Mesodermal cell (in vitro differentiated cells): ENCODE measurements at regions not wholly inside any gene's neighbourhood (a gene's known extent, or its start where the extent isn't known, plus 50 kb on each side); places are given as distances from the start of the nearest gene placed in this dataset.
"Not testable (repeated sequence)": the region's sequence is repeated elsewhere in the genome, so short reads cannot be mapped to it uniquely, and the experiment has no call there.

Source experiments
- H3K27ac ChIP-seq: 2 replicates; pipeline ENCODE4 v1.7.0; 2013; ENCODE audit warnings: mild to moderate bottlenecking, low read depth, low read length, moderate library complexity; ENCODE audit not compliant: severe bottlenecking
- H3K36me3 ChIP-seq: 2 replicates; pipeline ENCODE4 v1.7.1; 2013; ENCODE audit warnings: mild to moderate bottlenecking, low read length, moderate library complexity; ENCODE audit not compliant: control insufficient read depth, insufficient read depth
- H3K4me1 ChIP-seq: one replicate; pipeline ENCODE4 v1.7.1; 2013; ENCODE audit warnings: mild to moderate bottlenecking, low read length; ENCODE audit not compliant: insufficient read depth, control insufficient read depth, poor library complexity, severe bottlenecking
- H3K4me3 ChIP-seq: 2 replicates; pipeline ENCODE4 v1.7.0; 2013; ENCODE audit warnings: low read length, control low read depth, mild to moderate bottlenecking; ENCODE audit not compliant: insufficient read depth, poor library complexity, severe bottlenecking; ENCODE audit errors: extremely low read depth
- H3K9me3 ChIP-seq: 2 replicates; pipeline ENCODE4 v1.7.1; 2013; ENCODE audit warnings: mild to moderate bottlenecking, low read length, moderate library complexity; ENCODE audit not compliant: control insufficient read depth
- WGBS, 2 experiments: methylation state at CpG; one replicate each; pipeline ENCODE4 v1.1.5; 2013; ENCODE audit warnings: missing lambda C conversion rate in 2 of 2; ENCODE audit not compliant: insufficient coverage in 2 of 2; 5-methylcytosine and 5-hydroxymethylcytosine counted together

DNA sequence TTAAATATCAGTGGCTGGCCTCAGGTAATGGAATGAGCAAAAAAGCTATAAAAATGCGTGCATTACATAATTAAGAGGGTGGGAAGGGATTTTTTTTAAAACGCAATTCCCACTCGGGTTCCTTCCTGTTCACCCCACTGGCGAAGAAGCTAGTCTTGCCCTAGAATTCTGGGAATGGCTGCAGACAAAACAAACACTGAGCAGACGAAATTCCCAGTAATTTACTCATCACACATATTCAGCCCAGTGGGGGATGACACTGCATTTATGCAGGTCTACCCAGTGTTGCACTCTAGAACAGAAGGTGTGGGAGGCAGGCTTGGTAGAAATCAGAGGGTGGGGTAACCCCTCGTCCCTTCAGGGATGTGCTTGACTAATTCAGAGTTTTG is 2695.0 kb upstream of the DEFB115 start:
- Histone ChIP-seq H3K36me3 (no peaks in the 10 kb centered on the region), H3K9me3 (peaks cover 38% of the 10 kb centered on the region), H3K4me3 (no peak overlapping the region), H3K4me1 (no peaks in the 10 kb centered on the region), H3K27ac (peak overlapping the region; percentile 88)
- WGBS, 2 experiments: 53 to 78% methylated on average over 4 of the region's 6 CpGs

DNA sequence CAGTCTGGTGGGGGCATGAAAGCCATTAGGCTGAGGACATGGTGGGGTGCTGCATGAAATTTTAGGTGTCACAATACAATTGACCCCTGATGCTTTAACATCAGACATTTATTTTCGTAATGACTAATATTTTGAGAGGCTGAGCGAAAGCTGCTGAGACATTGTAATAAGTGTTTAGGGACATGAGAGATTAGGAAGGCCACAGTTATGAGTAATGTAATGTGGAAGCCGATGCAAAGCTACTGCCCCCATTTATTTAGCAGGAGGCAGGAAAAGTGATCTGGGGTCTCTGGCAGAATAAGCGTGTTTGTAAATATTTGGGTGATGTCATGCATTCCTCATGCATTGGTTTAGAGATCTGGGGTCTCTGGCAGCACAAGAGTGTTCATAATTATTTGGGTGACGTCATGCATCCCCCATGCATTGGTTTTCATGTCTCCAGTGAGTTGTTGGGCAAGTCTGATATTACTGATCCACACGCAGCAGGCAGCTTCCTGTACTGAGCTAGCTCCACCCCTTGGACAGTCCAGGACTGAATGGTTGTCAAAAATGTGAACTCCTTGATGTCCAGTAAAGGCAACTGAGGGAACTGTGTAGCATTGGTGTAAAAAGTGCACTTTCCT is 2694.5 kb upstream of the DEFB115 start:
- H3K9me3 ChIP-seq: peaks cover 39% of the 10 kb centered on the region
- peak overlapping the region; percentile 88 for H3K27ac ChIP-seq
- H3K36me3 ChIP-seq, H3K4me3 ChIP-seq, H3K4me1 ChIP-seq: not testable (repeated sequence)
- 60 to 65% methylated on average over 6 of the region's 6 CpGs for WGBS, 2 experiments

DNA sequence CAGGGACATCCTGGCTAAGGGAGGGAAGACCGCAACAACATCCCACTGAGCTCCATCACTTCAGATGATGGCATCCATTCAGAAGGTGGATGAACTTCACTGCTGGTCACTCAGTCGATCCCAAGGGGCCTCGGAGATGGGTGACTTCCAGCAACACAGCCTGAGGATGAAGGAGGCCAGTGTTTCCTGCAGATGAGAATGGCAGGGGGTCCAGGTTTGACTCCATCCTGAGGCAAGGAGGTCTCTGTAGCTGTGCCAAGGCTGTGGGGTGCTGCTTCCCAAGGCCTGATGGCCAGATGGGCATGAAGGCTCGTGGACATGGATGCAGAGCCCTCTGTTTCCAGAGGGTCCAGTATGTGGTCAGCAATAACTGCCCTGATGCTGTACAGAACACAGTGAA is 2693.4 kb upstream of the DEFB115 start:
- WGBS, 2 experiments: 55 to 64% methylated on average over 4 of the region's 4 CpGs
- not testable (repeated sequence) for H3K27ac ChIP-seq, H3K4me3 ChIP-seq, H3K4me1 ChIP-seq, H3K36me3 ChIP-seq
- peaks cover 41% of the 10 kb centered on the region for H3K9me3 ChIP-seq

DNA sequence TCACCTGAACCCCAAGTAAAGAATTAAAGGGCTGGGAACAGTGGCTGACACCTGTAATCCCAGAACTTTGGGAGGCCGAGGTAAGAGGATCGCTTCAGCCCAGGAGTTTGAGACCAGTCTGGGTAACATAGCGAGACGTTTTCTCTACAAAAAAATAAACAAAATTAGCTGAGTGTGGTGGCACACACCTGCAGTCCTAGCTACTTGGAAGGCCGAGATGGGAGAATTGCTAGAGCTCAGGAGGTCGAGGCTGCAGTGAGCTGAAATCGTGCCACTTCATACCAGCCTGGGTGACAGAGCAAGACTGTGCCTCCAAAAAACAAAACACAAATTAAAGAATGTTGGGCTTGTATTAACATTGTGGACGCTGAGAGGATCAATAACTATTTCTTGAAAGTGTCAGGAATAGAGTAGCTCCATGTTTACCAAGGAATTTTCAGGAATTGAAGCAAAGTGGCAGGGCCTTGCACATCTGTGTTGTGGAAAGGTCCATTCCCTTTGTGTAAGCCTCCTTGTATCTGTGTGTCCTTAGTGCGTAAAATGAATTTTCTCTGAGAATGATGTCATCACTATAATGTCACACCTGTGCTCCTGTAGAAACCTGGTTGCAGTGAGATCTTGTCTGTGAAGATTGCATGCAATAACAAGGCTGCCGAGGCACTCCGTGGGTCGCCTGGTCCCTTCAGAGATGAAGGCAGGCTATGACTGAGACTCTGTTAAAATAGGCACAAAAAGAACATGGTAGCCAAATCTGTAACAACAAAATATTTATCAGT is 2692.6 kb upstream of the DEFB115 start:
- 60 to 62% methylated on average over 10 of the region's 12 CpGs for WGBS, 2 experiments
- not testable (repeated sequence) for H3K27ac ChIP-seq, H3K36me3 ChIP-seq, H3K4me3 ChIP-seq, H3K4me1 ChIP-seq
- peaks cover 44% of the 10 kb centered on the region for H3K9me3 ChIP-seq

DNA sequence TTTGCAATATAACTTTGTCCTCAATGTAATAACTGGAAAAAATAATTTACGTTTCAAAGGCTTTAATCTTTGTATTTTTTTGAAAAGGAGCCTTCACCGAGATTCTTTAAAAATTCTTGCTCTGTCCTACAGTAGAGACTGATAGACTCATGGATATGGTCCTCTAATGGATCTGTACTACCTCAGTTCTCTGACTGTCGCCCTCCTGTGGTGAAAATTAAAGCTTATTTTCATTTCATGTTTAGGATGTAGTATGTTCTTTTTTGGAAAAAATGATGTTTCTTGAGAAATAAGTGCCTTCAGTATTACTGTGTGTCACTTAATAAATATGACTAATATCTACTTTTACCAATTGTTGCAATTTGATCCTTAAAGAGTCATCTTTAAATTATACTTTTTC is 2681.5 kb upstream of the DEFB115 start:
- H3K36me3 ChIP-seq, H3K4me3 ChIP-seq, H3K9me3 ChIP-seq, H3K4me1 ChIP-seq, H3K27ac ChIP-seq: not testable (repeated sequence)
- no CpG with 5 or more reads among the region's 3 CpGs for WGBS, 2 experiments

DNA sequence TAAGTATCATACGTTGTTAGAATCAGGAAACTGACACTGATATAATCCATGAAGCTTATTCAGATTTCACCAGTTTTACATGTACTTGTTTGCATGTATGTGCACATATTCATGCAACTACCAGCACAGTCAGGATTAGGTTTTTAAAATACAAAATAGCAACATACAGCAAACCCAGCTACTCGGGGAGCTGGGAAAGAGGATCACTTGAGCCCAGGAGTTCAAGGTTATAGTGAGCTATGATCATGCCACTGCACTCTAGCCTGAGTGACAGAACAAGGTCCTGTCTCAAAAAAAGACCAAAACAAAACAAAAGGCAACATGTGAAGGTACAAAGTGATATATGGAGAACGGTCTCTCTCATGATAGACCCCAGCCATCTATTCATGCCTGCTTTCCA is 2665.8 kb upstream of the DEFB115 start:
- not testable (repeated sequence) for H3K4me1 ChIP-seq, H3K9me3 ChIP-seq, H3K36me3 ChIP-seq, H3K27ac ChIP-seq, H3K4me3 ChIP-seq
- WGBS, 2 experiments: 100% methylated on average over 1 of the region's 3 CpGs; no CpG with 5 or more reads in 1 of the 2 experiments

DNA sequence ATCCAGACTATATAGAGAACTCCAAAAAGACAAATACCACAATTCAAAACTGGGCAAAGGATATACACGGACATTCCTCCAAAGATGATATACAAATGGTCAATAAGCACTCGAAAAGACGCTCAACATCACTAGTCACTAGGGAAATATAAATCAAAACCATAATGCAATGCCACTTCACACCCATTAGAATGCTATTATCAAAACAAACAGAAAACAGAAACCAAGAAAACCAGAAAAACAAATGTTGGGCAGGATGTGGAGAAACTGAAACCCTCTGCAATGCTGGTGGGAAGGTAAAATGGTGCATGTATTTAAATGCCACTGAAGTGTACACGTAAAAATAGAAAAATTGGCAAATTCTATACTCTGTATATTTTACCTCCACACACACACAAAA is 2664.1 kb upstream of the DEFB115 start:
- WGBS, 2 experiments: no CpG with 5 or more reads among the region's 4 CpGs
- not testable (repeated sequence) for H3K9me3 ChIP-seq, H3K36me3 ChIP-seq, H3K27ac ChIP-seq, H3K4me1 ChIP-seq, H3K4me3 ChIP-seq

DNA sequence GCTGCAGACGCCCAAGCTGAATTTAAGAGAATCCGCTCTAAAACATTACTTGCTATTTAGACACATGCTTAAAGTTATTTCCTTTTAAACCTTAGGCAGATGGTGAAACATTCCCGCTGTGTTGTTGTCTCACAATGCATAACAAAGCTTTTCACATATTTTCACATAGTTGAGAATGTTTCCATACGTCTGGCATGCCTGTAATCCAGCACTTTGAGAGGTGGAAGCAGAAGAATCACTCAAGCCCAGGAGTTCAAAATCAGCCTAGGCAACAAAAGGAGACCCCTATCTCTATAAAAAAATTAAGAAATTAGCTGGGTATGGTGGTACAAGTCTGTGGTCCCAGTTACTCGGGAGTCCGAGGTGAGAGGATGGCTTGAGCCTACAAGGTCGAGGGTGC is 2663.0 kb upstream of the DEFB115 start:
- 54 to 67% methylated on average over 3 to 4 of the region's 7 CpGs for WGBS, 2 experiments
- not testable (repeated sequence) for H3K4me1 ChIP-seq, H3K27ac ChIP-seq, H3K4me3 ChIP-seq, H3K36me3 ChIP-seq, H3K9me3 ChIP-seq

DNA sequence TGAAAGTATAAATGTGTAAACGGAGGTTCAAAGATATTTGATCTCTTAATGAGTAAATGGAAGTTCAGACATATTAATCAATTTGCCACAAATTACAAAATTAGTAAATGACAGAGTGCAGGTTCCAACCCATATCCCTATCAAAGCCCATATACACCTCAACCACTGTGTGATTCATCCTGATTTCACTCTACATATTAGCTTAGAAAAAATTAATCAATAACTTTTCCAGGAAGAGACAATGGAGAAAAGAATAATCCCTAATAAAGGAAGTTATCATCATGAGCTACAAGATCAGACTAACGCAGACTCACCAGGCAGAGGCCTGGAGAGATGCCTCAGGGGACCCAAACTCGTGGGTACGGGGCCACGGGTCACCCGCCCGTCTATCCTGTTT is 2655.5 kb upstream of the DEFB115 start:
- 60% methylated on average over 1 of the region's 7 CpGs; no CpG with 5 or more reads in 1 of the 2 experiments for WGBS, 2 experiments
- H3K4me3 ChIP-seq: peak overlapping the region; percentile 59
- not testable (repeated sequence) for H3K9me3 ChIP-seq, H3K36me3 ChIP-seq, H3K4me1 ChIP-seq
- H3K27ac ChIP-seq: peak overlapping the region; percentile 62

DNA sequence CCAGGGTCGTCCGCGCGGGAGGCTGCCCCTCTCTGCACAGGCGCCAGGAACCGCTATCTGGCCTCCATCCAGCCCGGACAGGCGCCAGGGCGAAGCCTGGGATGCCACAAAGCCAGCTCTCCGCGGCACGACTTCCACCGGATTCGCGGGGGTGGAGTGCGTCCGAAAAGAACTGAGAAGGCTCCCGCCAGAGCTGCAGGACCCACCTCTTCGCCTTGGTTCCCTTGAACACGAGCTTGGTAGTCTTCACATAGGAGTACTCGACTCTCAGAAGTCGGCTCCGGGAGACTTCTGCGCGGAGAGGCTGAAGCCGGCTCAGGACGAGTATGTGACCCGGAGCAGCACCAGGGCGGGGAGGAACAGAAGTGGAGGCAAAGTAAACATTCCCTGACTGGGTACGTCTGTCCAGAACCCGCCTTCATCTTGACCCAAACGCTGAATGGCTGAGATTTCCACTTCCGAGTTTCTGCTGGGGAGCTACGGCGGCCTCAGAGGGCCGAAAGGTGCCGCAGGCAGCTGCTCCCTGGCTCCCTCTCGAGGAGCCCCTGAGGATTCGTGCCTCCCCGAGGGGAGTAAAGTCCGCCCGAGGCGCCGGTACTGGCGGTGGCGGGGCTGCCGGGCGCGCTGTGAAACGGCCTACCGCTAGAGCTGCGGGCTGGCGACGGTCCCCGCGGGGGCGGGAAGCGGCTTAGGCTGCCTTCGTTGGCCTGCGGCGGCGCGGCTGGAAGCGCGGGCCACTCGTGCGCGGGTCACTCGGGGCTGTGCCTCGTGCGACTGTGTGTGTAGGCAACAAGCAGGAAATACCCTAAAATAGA is 2654.9 kb upstream of the DEFB115 start:
- H3K4me1 ChIP-seq, H3K9me3 ChIP-seq, H3K36me3 ChIP-seq: not testable (repeated sequence)
- Histone ChIP-seq H3K27ac (peak overlapping the region; percentile 66), H3K4me3 (peak overlapping the region; percentile 59)
- WGBS, 2 experiments: 25 to 36% methylated on average over 63 to 64 of the region's 71 CpGs

DNA sequence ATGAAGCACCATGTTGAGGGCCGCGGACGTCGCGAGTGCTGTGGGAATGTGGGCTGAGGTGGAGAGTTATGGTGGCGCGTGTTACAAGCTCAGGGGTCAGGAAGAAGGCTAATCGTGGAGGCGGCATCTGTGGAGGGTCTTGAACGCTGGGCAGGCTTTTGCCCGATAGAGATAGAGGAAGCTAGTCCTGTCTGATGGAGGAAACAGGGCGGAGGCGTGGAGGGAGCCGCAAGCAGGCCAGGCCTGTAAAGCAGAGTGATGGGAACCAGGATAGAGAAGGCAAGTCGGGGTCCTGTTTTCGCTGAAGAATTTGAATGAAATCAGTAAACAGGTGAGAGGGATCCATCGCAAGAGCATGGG is 2654.3 kb upstream of the DEFB115 start:
- H3K36me3 ChIP-seq, H3K4me1 ChIP-seq, H3K9me3 ChIP-seq, H3K27ac ChIP-seq: not testable (repeated sequence)
- 73 to 77% methylated on average over 11 to 13 of the region's 17 CpGs for WGBS, 2 experiments
- peak overlapping the region; percentile 59 for H3K4me3 ChIP-seq
